H1 (cell line): ENCODE measurements at regions not wholly inside any gene's neighbourhood (a gene's known extent, or its start where the extent isn't known, plus 50 kb on each side); places are given as distances from the start of the nearest gene placed in this dataset.

Experiments
- CEBPB ChIP-seq: IDR thresholded peaks from 2 replicates; pipeline ENCODE4 v1.6.1; 2012; ENCODE audit warnings: low read depth, low read length
- CTCF ChIP-seq, 3 experiments: IDR thresholded peaks; 1 replicate in 2 of 3; 2 replicates in 1 of 3; pipeline versions ENCODE4 v1.5.1 to v1.6.1; 2011; ENCODE audit warnings: low read length in 3 of 3, mild to moderate bottlenecking in 3 of 3, inconsistent platforms in 2 of 3, low read depth in 1 of 3, moderate library complexity in 1 of 3; ENCODE audit not compliant: insufficient read depth in 1 of 3; ENCODE audit errors: control extremely low read depth in 1 of 3
- EP300 ChIP-seq, 2 experiments: IDR thresholded peaks; 1 replicate in 1 of 2; 2 replicates in 1 of 2; pipeline ENCODE4 v1.6.1; 2011 to 2012; ENCODE audit warnings: low read depth in 2 of 2, low read length in 2 of 2, mild to moderate bottlenecking in 2 of 2, borderline replicate concordance in 1 of 2, inconsistent platforms in 1 of 2, moderate library complexity in 1 of 2
- KDM1A ChIP-seq: fragments of 200-600, 300-600 bp; sonication (generic); IDR thresholded peaks from 2 replicates; pipeline ENCODE4 v1.7.1; 2016; ENCODE audit warnings: mild to moderate bottlenecking, low read length, borderline replicate concordance
- MAX ChIP-seq: IDR thresholded peaks from 2 replicates; pipeline ENCODE4 v1.6.1; 2012; ENCODE audit warnings: inconsistent platforms
- POLR2A ChIP-seq, 2 experiments: IDR thresholded peaks; 1 replicate in 1 of 2; 2 replicates in 1 of 2; pipeline ENCODE4 v1.6.1; 2011; ENCODE audit warnings: low read depth in 2 of 2, low read length in 2 of 2, mild to moderate bottlenecking in 2 of 2; ENCODE audit errors: control extremely low read depth in 1 of 2
- POLR2AphosphoS5 ChIP-seq: IDR thresholded peaks from 2 replicates; pipeline ENCODE4 v1.6.1; 2011; ENCODE audit warnings: low read depth, low read length
- RAD21 ChIP-seq, 2 experiments: IDR thresholded peaks in 1 of 2; conservative IDR thresholded peaks in 1 of 2; 2 replicates each; pipeline ENCODE4 v1.6.1; 2011; ENCODE audit warnings: low read depth in 2 of 2, low read length in 2 of 2, improper control_type of control experiment in 1 of 2, inconsistent platforms in 1 of 2, mild to moderate bottlenecking in 1 of 2, moderate library complexity in 1 of 2
- RFX5 ChIP-seq: IDR thresholded peaks from 2 replicates; pipeline ENCODE4 v1.6.1; 2011; ENCODE audit warnings: low read depth, low read length, improper control_type of control experiment, borderline replicate concordance
- YY1 ChIP-seq: IDR thresholded peaks from 2 replicates; pipeline ENCODE4 v1.6.1; 2011; ENCODE audit warnings: low read depth, mild to moderate bottlenecking, low read length
- ZNF274 ChIP-seq: IDR thresholded peaks from 2 replicates; pipeline ENCODE4 v1.7.0; 2012; ENCODE audit warnings: low read length, borderline replicate concordance; ENCODE audit errors: extremely low read depth

GRCh38 chr12:42871816-42872215 lies 282.3 kb upstream of the PRICKLE1 start:
- TF ChIP-seq YY1 (no peak), CTCF (IDR thresholded peaks at IDR 0.05; ENCODE audit: control extremely low read depth in 1 of 3, insufficient read depth in 1 of 3, low read depth in 1 of 3, low read length in 3 of 3) (no peak), POLR2A (IDR thresholded peaks at IDR 0.05; ENCODE audit: control extremely low read depth in 1 of 2, low read depth in 2 of 2, low read length in 2 of 2) (no peak), RFX5 (no peak), POLR2AphosphoS5 (no peak), MAX (no peak), KDM1A (no peak), EP300 (IDR thresholded peaks at IDR 0.05; ENCODE audit: borderline replicate concordance in 1 of 2, low read depth in 2 of 2, low read length in 2 of 2) (no peak), RAD21 (IDR thresholded peaks at IDR 0.05 in 1 of 2, conservative IDR thresholded peaks at IDR 0.05 in 1 of 2; ENCODE audit: low read depth in 2 of 2, low read length in 2 of 2) (no peak), ZNF274 (no peak), CEBPB (no peak)
